Hepatocyte (in vitro differentiated cells): ENCODE measurements at regions not wholly inside any gene's neighbourhood (a gene's known extent, or its start where the extent isn't known, plus 50 kb on each side); places are given as distances from the start of the nearest gene placed in this dataset.

Experiments used
- DNase-seq: peaks from one replicate; pipeline ENCODE4 v3.0.0-alpha.2; 2016; ENCODE audit warnings: low spot score
- H2AFZ ChIP-seq: fragments of 200-600 bp; sonication (generic); 2 replicates; pipeline ENCODE4 v1.6.0; 2016; ENCODE audit warnings: antibody characterized with exemption, mild to moderate bottlenecking
- H3K27ac ChIP-seq: fragments of 200-600 bp; sonication (generic); 2 replicates; pipeline ENCODE4 v1.5.1; 2016; ENCODE audit warnings: mild to moderate bottlenecking
- H3K27me3 ChIP-seq: fragments of 200-600 bp; sonication (generic); 2 replicates; pipeline ENCODE4 v1.6.1; 2016
- H3K36me3 ChIP-seq: fragments of 200-600 bp; sonication (generic); replicated peaks from 2 replicates; pipeline ENCODE4 v1.5.1; 2016; ENCODE audit warnings: low read depth; ENCODE audit not compliant: insufficient read depth
- H3K4me1 ChIP-seq: fragments of 200-600 bp; sonication (generic); 2 replicates; pipeline ENCODE4 v1.5.1; 2016; ENCODE audit warnings: mild to moderate bottlenecking, moderate library complexity; ENCODE audit not compliant: insufficient read depth
- H3K4me2 ChIP-seq: fragments of 200-600 bp; sonication (generic); 2 replicates; pipeline ENCODE4 v1.6.0; 2016
- H3K4me3 ChIP-seq: fragments of 200-600 bp; sonication (generic); 2 replicates; pipeline ENCODE4 v1.5.1; 2016; ENCODE audit warnings: mild to moderate bottlenecking
- H3K79me2 ChIP-seq: fragments of 200-600 bp; sonication (generic); 2 replicates; pipeline ENCODE4 v1.6.0; 2017; ENCODE audit warnings: mild to moderate bottlenecking
- H3K9me2 ChIP-seq: fragments of 200-600 bp; sonication (generic); replicated peaks from 2 replicates; pipeline ENCODE4 v1.6.0; 2017; ENCODE audit warnings: mild to moderate bottlenecking; ENCODE audit not compliant: insufficient read depth
- H3K9me3 ChIP-seq: fragments of 200-600 bp; sonication (generic); 2 replicates; pipeline ENCODE4 v1.5.1; 2016; ENCODE audit warnings: low read depth, mild to moderate bottlenecking
- H4K20me1 ChIP-seq: fragments of 200-600 bp; sonication (generic); 2 replicates; pipeline ENCODE4 v1.6.0; 2016; ENCODE audit warnings: mild to moderate bottlenecking; ENCODE audit not compliant: insufficient read depth, poor library complexity, severe bottlenecking
- CTCF ChIP-seq: fragments of 200-600 bp; sonication (generic); IDR thresholded peaks from 2 replicates; pipeline ENCODE4 v1.5.1; 2016; ENCODE audit warnings: antibody characterized with exemption, mild to moderate bottlenecking; ENCODE audit not compliant: poor library complexity
- EZH2 ChIP-seq: fragments of 200-600 bp; sonication (generic); IDR thresholded peaks from 2 replicates; pipeline ENCODE4 v1.6.1; 2016; ENCODE audit warnings: antibody characterized with exemption, mild to moderate bottlenecking, borderline replicate concordance
- EZH2phosphoT487 ChIP-seq: fragments of 200-600 bp; sonication (generic); IDR thresholded peaks from one replicate; pipeline ENCODE4 v1.6.1; 2018; ENCODE audit warnings: antibody characterized with exemption, mild to moderate bottlenecking, low read depth, moderate library complexity; ENCODE audit not compliant: unreplicated experiment, severe bottlenecking
- WGBS: methylation state at CpG from one replicate; pipeline ENCODE4 v1.1.6; 2016; ENCODE audit warnings: low lambda C conversion rate; ENCODE audit errors: missing lambda C conversion rate; 5-methylcytosine and 5-hydroxymethylcytosine counted together

- DNase-seq, result peak; percentile 57
- no peaks in the 10 kb centered on the region for H3K9me2 ChIP-seq
- H3K4me2 ChIP-seq, result peak overlapping the region; percentile 47
- H3K27me3 ChIP-seq, result peaks cover 48% of the 10 kb centered on the region
- H4K20me1 ChIP-seq, result no peaks in the 10 kb centered on the region
- no peak overlapping the region for H2AFZ ChIP-seq
- TF ChIP-seq EZH2phosphoT487 (no peak), CTCF (no peak)
- H3K27ac ChIP-seq, result peak overlapping the region; percentile 91
- H3K9me3 ChIP-seq, result no peaks in the 10 kb centered on the region
- H3K4me1 ChIP-seq, result peaks cover 38% of the 10 kb centered on the region
- H3K36me3 ChIP-seq, result no peaks in the 10 kb centered on the region
- WGBS, result 44% methylated on average over 15 of the region's 16 CpGs
- H3K4me3 ChIP-seq, result no peak overlapping the region
- H3K79me2 ChIP-seq, result peaks cover 3% of the 10 kb centered on the region
Measured at GRCh38 chr16:86294535-86295196, 215.7 kb upstream of the FOXF1 start.

- H3K4me1 ChIP-seq, result peaks cover 45% of the 10 kb centered on the region
- 66% methylated on average over 10 of the region's 10 CpGs for WGBS
Measured at GRCh38 chr16:86296256-86296655, 214.1 kb upstream of the FOXF1 start.

GRCh38 chr16:86297391-86297790 is 212.9 kb upstream of the FOXF1 start:
- no peak for DNase-seq
- 76% methylated on average over 13 of the region's 13 CpGs for WGBS
- peak overlapping the region; percentile 59 for H3K4me2 ChIP-seq
- H3K9me3 ChIP-seq, result no peaks in the 10 kb centered on the region
- peaks cover 21% of the 10 kb centered on the region for H3K27me3 ChIP-seq
- TF ChIP-seq EZH2phosphoT487 (no peak), EZH2 (no peak), CTCF (no peak)
- H3K4me3 ChIP-seq, result no peak overlapping the region
- no peaks in the 10 kb centered on the region for H3K36me3 ChIP-seq
- no peaks in the 10 kb centered on the region for H4K20me1 ChIP-seq
- no peaks in the 10 kb centered on the region for H3K9me2 ChIP-seq
- peak overlapping the region; percentile 83 for H3K27ac ChIP-seq
- H2AFZ ChIP-seq, result no peak overlapping the region
- H3K79me2 ChIP-seq, result peaks cover 3% of the 10 kb centered on the region
- peaks cover 46% of the 10 kb centered on the region for H3K4me1 ChIP-seq

More at GRCh38 chr16:86296256-86296655, 214.1 kb upstream of the FOXF1 start:
- peak overlapping the region; percentile 83 for H3K27ac ChIP-seq
- H3K27me3 ChIP-seq, result peaks cover 33% of the 10 kb centered on the region
- no peak overlapping the region for H3K4me2 ChIP-seq
- no peaks in the 10 kb centered on the region for H4K20me1 ChIP-seq
- no peak for TF ChIP-seq EZH2phosphoT487
- TF ChIP-seq CTCF, result no peak
- TF ChIP-seq EZH2, result no peak
- no peaks in the 10 kb centered on the region for H3K9me3 ChIP-seq
- no peak overlapping the region for H2AFZ ChIP-seq
- peaks cover 3% of the 10 kb centered on the region for H3K79me2 ChIP-seq
- no peaks in the 10 kb centered on the region for H3K9me2 ChIP-seq
- no peak for DNase-seq
- no peaks in the 10 kb centered on the region for H3K36me3 ChIP-seq
- H3K4me3 ChIP-seq, result no peak overlapping the region
